ENCODE measurements at regions not wholly inside any gene's neighbourhood (a gene's known extent, or its start where the extent isn't known, plus 50 kb on each side); places are given as distances from the start of the nearest gene placed in this dataset.

DNA sequence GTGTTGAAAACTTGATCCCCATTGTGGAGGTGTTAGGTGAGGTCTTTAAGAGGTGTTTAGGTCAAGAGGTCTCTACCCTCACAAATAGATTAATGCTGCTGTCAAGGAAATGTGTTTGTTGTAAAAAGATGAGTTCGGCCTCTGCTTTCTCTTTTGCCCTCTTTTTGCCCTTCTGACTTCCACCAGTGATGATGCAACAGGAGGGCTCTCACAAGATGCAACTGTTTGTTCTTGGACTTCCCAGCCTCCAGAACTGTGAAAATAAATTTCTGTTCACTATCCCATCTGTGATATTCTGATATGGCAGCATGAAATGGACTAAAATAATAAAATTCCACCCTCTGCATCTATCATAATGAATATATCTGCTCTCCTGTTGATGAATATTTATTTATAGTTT, 650.0 kb upstream of the ZNF608 start:
- TF ChIP-seq POLR2A (IDR thresholded peaks at IDR 0.05; ENCODE audit: low read depth, low read length) (no peak), GATA2 (IDR thresholded peaks at IDR 0.05; ENCODE audit: insufficient read depth, insufficient read length, low read depth, low read length) (no peak), FOS (IDR thresholded peaks at IDR 0.05; ENCODE audit: borderline replicate concordance, insufficient read depth, low read length) (no peak), EZH2 (IDR thresholded peaks at IDR 0.05; ENCODE audit: borderline replicate concordance, low read depth, low read length, severe bottlenecking) (no peak), POLR2AphosphoS5 (IDR thresholded peaks at IDR 0.05; ENCODE audit: insufficient read depth, low read depth, low read length) (no peak), JUN (IDR thresholded peaks at IDR 0.05; ENCODE audit: borderline replicate concordance, insufficient read depth, insufficient read length, low read depth) (no peak), MYC (IDR thresholded peaks at IDR 0.05; ENCODE audit: low read depth, low read length) (no peak)
- TF ChIP-seq, protein P1, sequence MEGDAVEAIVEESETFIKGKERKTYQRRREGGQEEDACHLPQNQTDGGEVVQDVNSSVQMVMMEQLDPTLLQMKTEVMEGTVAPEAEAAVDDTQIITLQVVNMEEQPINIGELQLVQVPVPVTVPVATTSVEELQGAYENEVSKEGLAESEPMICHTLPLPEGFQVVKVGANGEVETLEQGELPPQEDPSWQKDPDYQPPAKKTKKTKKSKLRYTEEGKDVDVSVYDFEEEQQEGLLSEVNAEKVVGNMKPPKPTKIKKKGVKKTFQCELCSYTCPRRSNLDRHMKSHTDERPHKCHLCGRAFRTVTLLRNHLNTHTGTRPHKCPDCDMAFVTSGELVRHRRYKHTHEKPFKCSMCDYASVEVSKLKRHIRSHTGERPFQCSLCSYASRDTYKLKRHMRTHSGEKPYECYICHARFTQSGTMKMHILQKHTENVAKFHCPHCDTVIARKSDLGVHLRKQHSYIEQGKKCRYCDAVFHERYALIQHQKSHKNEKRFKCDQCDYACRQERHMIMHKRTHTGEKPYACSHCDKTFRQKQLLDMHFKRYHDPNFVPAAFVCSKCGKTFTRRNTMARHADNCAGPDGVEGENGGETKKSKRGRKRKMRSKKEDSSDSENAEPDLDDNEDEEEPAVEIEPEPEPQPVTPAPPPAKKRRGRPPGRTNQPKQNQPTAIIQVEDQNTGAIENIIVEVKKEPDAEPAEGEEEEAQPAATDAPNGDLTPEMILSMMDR (IDR thresholded peaks at IDR 0.05; ENCODE audit: extremely low read depth in 1 of 2, insufficient read depth in 1 of 2, low read depth in 1 of 2, low read length in 2 of 2) = no peak
- TF ChIP-seq, protein P2, sequence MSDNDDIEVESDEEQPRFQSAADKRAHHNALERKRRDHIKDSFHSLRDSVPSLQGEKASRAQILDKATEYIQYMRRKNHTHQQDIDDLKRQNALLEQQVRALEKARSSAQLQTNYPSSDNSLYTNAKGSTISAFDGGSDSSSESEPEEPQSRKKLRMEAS (IDR thresholded peaks at IDR 0.05; ENCODE audit: insufficient read depth, insufficient read length) = no peak
- H3K9ac ChIP-seq (replicated peaks; ENCODE audit: extremely low read depth, insufficient read depth, low read length) = no peak overlapping the region
- H2AFZ ChIP-seq (ENCODE audit: low read depth, low read length) = no peak overlapping the region
- H3K4me3 ChIP-seq (replicated peaks in 1 of 3; ENCODE audit: insufficient read depth in 1 of 3, low read depth in 1 of 3, low read length in 3 of 3) = no peak overlapping the region
- H3K4me2 ChIP-seq (ENCODE audit: insufficient read depth, low read length) = no peak overlapping the region
- H3K36me3 ChIP-seq (ENCODE audit: control insufficient read depth in 2 of 2, extremely low read depth in 1 of 2, insufficient read depth in 2 of 2, low read length in 2 of 2) = no peaks in the 10 kb centered on the region
- CTCF ChIA-PET = interaction anchor here (0.6 kb wide), 1 partner anchor 47 kb away, joined by 3 read pairs; no protein-coding TSS in a partner anchor
- no peaks in the 10 kb centered on the region for H4K20me1 ChIP-seq (replicated peaks; ENCODE audit: control insufficient read depth, extremely low read depth, insufficient read depth, low read length)
- DNase-seq (ENCODE audit: low read depth, low spot score) (no peak), FAIRE-seq (no peak)
- BruUV-seq (replicated peaks) = no TSS peak
- H3K27ac ChIP-seq (ENCODE audit: insufficient read depth, low read depth, low read length) = no peak overlapping the region
- dilution Hi-C loops (cut with MboI; ENCODE audit: extremely low pct_ligation_motif_present, low sequenced_read_pairs) (no loop called here), intact Hi-C loops (cut with micrococcal nuclease) (no loop called here)
- H3K79me2 ChIP-seq (ENCODE audit: control insufficient read depth, insufficient read depth, low read length) = no peaks in the 10 kb centered on the region
- no peaks in the 10 kb centered on the region for H3K27me3 ChIP-seq (ENCODE audit: control insufficient read depth in 2 of 2, insufficient read depth in 2 of 2, low read length in 2 of 2)
- H3K4me1 ChIP-seq (ENCODE audit: control insufficient read depth, extremely low read depth, insufficient read depth, low read length) = no peaks in the 10 kb centered on the region
- H3K9me1 ChIP-seq (replicated peaks; ENCODE audit: control insufficient read depth, extremely low read depth, insufficient read depth, low read length) = no peaks in the 10 kb centered on the region
- H3K9me3 ChIP-seq (replicated peaks; ENCODE audit: control insufficient read depth, insufficient read depth, low read length) = no peaks in the 10 kb centered on the region
- POLR2A ChIA-PET = no interaction called here

Data from endothelial cell of umbilical vein (primary cell).